AG04450 (cell line): ENCODE measurements at regions not wholly inside any gene's neighbourhood (a gene's known extent, or its start where the extent isn't known, plus 50 kb on each side); places are given as distances from the start of the nearest gene placed in this dataset.

Source experiments
- CTCF ChIA-PET: fragments of 300-600, 350-600 bp; formaldehyde crosslinking; extraction: SDS; loops from one replicate; lab custom pipeline; 2022; ENCODE audit warnings: antibody characterized with exemption, inconsistent platforms; lab: Charles Lee
- POLR2A ChIA-PET: fragments of 350-600 bp; formaldehyde crosslinking; extraction: SDS; loops from one replicate; lab custom pipeline; 2021; ENCODE audit warnings: antibody characterized with exemption, inconsistent platforms; lab: Yijun Ruan, JAX
- DNase-seq: peaks from one replicate; pipeline ENCODE4 v3.0.0-alpha.2; 2011; ENCODE audit warnings: low read depth, low spot score
- H3K27ac ChIP-seq: one replicate; pipeline ENCODE4 v1.5.1; 2012; ENCODE audit warnings: low read depth, low read length, control low read depth
- H3K27me3 ChIP-seq: one replicate; pipeline ENCODE4 v1.6.0; 2012; ENCODE audit warnings: low read length; ENCODE audit not compliant: control insufficient read depth, insufficient read depth
- H3K4me3 ChIP-seq: 2 replicates; pipeline ENCODE4 v1.5.1; 2011; ENCODE audit warnings: mild to moderate bottlenecking, low read depth, low read length, control low read depth
- H3K9me3 ChIP-seq: 2 replicates; pipeline ENCODE4 v1.5.1; 2012; ENCODE audit warnings: low read length; ENCODE audit not compliant: control insufficient read depth, insufficient read depth
- CTCF ChIP-seq: IDR thresholded peaks from 2 replicates; pipeline ENCODE4 v1.5.1; 2011; ENCODE audit warnings: low read depth, low read length, control low read depth, inconsistent platforms

- no peak for DNase-seq
- H3K4me3 ChIP-seq: no peak overlapping the region
- no peak overlapping the region for H3K27ac ChIP-seq
- no peak for TF ChIP-seq CTCF
- peaks cover 7% of the 10 kb centered on the region; the same call in 1 of the 2 replicates for H3K9me3 ChIP-seq
- CTCF ChIA-PET: no interaction called here
- no peaks in the 10 kb centered on the region for H3K27me3 ChIP-seq
- POLR2A ChIA-PET: no interaction called here
These were observed 112.1 kb upstream of the MGAT5 start for GRCh38 chr2:134141598-134142340.

- ChIA-PET POLR2A (no interaction called here), CTCF (no interaction called here)
- H3K27ac ChIP-seq: no peak overlapping the region
- no peak overlapping the region for H3K4me3 ChIP-seq
- no peak for DNase-seq
- peaks cover 7% of the 10 kb centered on the region; the same call in 1 of the 2 replicates for H3K9me3 ChIP-seq
- TF ChIP-seq CTCF: no peak
- H3K27me3 ChIP-seq: no peaks in the 10 kb centered on the region
These were observed 111.5 kb upstream of the MGAT5 start for GRCh38 chr2:134142341-134142738.

DNA sequence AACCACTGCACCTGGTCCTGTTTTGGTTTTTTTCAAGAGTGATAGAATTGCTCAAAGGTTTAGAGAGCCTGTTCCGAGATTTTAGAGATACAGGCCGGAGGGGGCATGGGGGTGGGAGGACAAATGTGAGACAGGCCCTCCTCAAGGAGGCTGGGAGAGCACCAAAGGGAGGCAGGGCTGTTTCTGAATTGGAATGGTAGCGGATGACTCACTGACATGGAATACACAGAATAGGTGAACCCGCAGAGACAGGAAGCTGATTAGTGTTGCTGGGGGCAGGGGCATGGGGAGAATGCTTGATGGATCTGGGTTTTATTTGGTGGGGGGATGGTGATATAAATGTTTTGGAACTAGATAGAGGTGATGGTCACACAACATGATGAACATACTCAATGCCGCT is 111.0 kb upstream of the MGAT5 start:
- CTCF ChIA-PET: no interaction called here
- H3K9me3 ChIP-seq: peaks cover 7% of the 10 kb centered on the region; the same call in 1 of the 2 replicates
- DNase-seq: no peak
- no peak overlapping the region for H3K27ac ChIP-seq
- TF ChIP-seq CTCF: no peak
- H3K4me3 ChIP-seq: no peak overlapping the region
- POLR2A ChIA-PET: no interaction called here
- H3K27me3 ChIP-seq: no peaks in the 10 kb centered on the region

DNA sequence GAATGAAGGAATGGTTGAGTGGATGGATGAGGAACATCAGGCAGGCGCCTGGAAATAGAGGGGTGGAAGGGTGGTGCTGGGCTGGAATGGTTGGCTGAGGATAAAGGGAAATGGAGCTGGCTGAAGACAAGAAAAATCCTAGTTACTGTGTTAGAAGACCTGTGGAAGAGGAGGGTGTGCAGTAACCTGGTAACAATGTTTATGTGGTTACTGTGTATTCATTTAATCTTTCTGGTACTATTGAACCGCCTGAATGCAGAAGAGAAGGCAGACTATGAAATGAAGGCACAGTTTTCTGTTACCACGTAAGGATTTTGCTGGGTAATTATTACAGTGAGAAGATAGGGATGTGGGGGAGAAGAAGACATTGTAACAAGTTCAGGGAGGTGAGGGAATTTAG is 110.3 kb upstream of the MGAT5 start:
- H3K4me3 ChIP-seq: no peak overlapping the region
- CTCF ChIA-PET: no interaction called here
- TF ChIP-seq CTCF: no peak
- H3K9me3 ChIP-seq: peaks cover 7% of the 10 kb centered on the region; the same call in 1 of the 2 replicates
- H3K27ac ChIP-seq: no peak overlapping the region
- POLR2A ChIA-PET: no interaction called here
- no peak for DNase-seq
- H3K27me3 ChIP-seq: no peaks in the 10 kb centered on the region

- Histone ChIP-seq H3K27me3 (no peaks in the 10 kb centered on the region), H3K4me3 (no peak overlapping the region), H3K9me3 (peaks cover 7% of the 10 kb centered on the region; the same call in 1 of the 2 replicates), H3K27ac (no peak overlapping the region)
- ChIA-PET POLR2A (no interaction called here), CTCF (no interaction called here)
- TF ChIP-seq CTCF: no peak
- DNase-seq: no peak
These were observed 109.7 kb upstream of the MGAT5 start for GRCh38 chr2:134144081-134144596.
